ENCODE measurements at regions not wholly inside any gene's neighbourhood (a gene's known extent, or its start where the extent isn't known, plus 50 kb on each side); places are given as distances from the start of the nearest gene placed in this dataset.

- H3K4me1 ChIP-seq (ENCODE audit: insufficient read depth, low read length), result no peaks in the 10 kb centered on the region
- H2AFZ ChIP-seq (ENCODE audit: low read depth, low read length), result no peak overlapping the region
- H3K36me3 ChIP-seq (ENCODE audit: insufficient read depth, low read length), result no peaks in the 10 kb centered on the region
- no peaks in the 10 kb centered on the region for H3K9me3 ChIP-seq (ENCODE audit: low read length)
- no peak overlapping the region for H3K4me3 ChIP-seq (ENCODE audit: low read length)
- H3K27me3 ChIP-seq (ENCODE audit: insufficient read depth, low read length), result no peaks in the 10 kb centered on the region
These were observed 785.7 kb upstream of the GYPC start for GRCh38 chr2:125870264-125870663.

- H3K9me3 ChIP-seq (ENCODE audit: low read length), result no peaks in the 10 kb centered on the region
- H3K4me1 ChIP-seq (ENCODE audit: insufficient read depth, low read length), result no peaks in the 10 kb centered on the region
- H3K27me3 ChIP-seq (ENCODE audit: insufficient read depth, low read length), result no peaks in the 10 kb centered on the region
These were observed 785.2 kb upstream of the GYPC start for GRCh38 chr2:125870746-125871145.

GRCh38 chr2:125874564-125874963 lies 781.4 kb upstream of the GYPC start:
- no peaks in the 10 kb centered on the region for H3K4me1 ChIP-seq (ENCODE audit: insufficient read depth, low read length)

More at GRCh38 chr2:125870746-125871145, 785.2 kb upstream of the GYPC start:
- Histone ChIP-seq H2AFZ (ENCODE audit: low read depth, low read length) (no peak overlapping the region), H3K4me3 (ENCODE audit: low read length) (no peak overlapping the region), H3K36me3 (ENCODE audit: insufficient read depth, low read length) (no peaks in the 10 kb centered on the region)

GRCh38 chr2:125885340-125885739 lies 770.6 kb upstream of the GYPC start:
- no peak overlapping the region for H3K4me3 ChIP-seq (ENCODE audit: low read length)
- no peaks in the 10 kb centered on the region for H3K9me3 ChIP-seq (ENCODE audit: low read length)
- H2AFZ ChIP-seq (ENCODE audit: low read depth, low read length), result no peak overlapping the region
- no peaks in the 10 kb centered on the region for H3K4me1 ChIP-seq (ENCODE audit: insufficient read depth, low read length)
- H3K36me3 ChIP-seq (ENCODE audit: insufficient read depth, low read length), result no peaks in the 10 kb centered on the region
- no peaks in the 10 kb centered on the region for H3K27me3 ChIP-seq (ENCODE audit: insufficient read depth, low read length)

More at GRCh38 chr2:125874564-125874963, 781.4 kb upstream of the GYPC start:
- Histone ChIP-seq H3K36me3 (ENCODE audit: insufficient read depth, low read length) (no peaks in the 10 kb centered on the region), H3K4me3 (ENCODE audit: low read length) (no peak overlapping the region), H3K9me3 (ENCODE audit: low read length) (no peaks in the 10 kb centered on the region), H2AFZ (ENCODE audit: low read depth, low read length) (no peak overlapping the region), H3K27me3 (ENCODE audit: insufficient read depth, low read length) (no peaks in the 10 kb centered on the region)

GRCh38 chr2:125886153-125886552 lies 769.8 kb upstream of the GYPC start:
- Histone ChIP-seq H3K9me3 (ENCODE audit: low read length) (no peaks in the 10 kb centered on the region), H3K4me3 (ENCODE audit: low read length) (no peak overlapping the region), H3K36me3 (ENCODE audit: insufficient read depth, low read length) (no peaks in the 10 kb centered on the region), H3K27me3 (ENCODE audit: insufficient read depth, low read length) (no peaks in the 10 kb centered on the region), H3K4me1 (ENCODE audit: insufficient read depth, low read length) (no peaks in the 10 kb centered on the region), H2AFZ (ENCODE audit: low read depth, low read length) (no peak overlapping the region)

GRCh38 chr2:125901278-125901677 lies 754.7 kb upstream of the GYPC start:
- no peaks in the 10 kb centered on the region for H3K9me3 ChIP-seq (ENCODE audit: low read length)
- no peak overlapping the region for H3K4me3 ChIP-seq (ENCODE audit: low read length)
- no peaks in the 10 kb centered on the region for H3K36me3 ChIP-seq (ENCODE audit: insufficient read depth, low read length)
- H2AFZ ChIP-seq (ENCODE audit: low read depth, low read length), result no peak overlapping the region
- H3K27me3 ChIP-seq (ENCODE audit: insufficient read depth, low read length), result no peaks in the 10 kb centered on the region
- H3K4me1 ChIP-seq (ENCODE audit: insufficient read depth, low read length), result no peaks in the 10 kb centered on the region

- Histone ChIP-seq H3K27me3 (ENCODE audit: insufficient read depth, low read length) (no peaks in the 10 kb centered on the region), H3K4me3 (ENCODE audit: low read length) (no peak overlapping the region), H3K9me3 (ENCODE audit: low read length) (no peaks in the 10 kb centered on the region), H2AFZ (ENCODE audit: low read depth, low read length) (no peak overlapping the region), H3K36me3 (ENCODE audit: insufficient read depth, low read length) (no peaks in the 10 kb centered on the region), H3K4me1 (ENCODE audit: insufficient read depth, low read length) (no peaks in the 10 kb centered on the region)
These were observed 729.9 kb upstream of the GYPC start for GRCh38 chr2:125925891-125926546.

- peaks cover 2% of the 10 kb centered on the region for H3K9me3 ChIP-seq (ENCODE audit: low read length)
- no peaks in the 10 kb centered on the region for H3K27me3 ChIP-seq (ENCODE audit: insufficient read depth, low read length)
- H2AFZ ChIP-seq (ENCODE audit: low read depth, low read length), result no peak overlapping the region
- H3K4me1 ChIP-seq (ENCODE audit: insufficient read depth, low read length), result no peaks in the 10 kb centered on the region
- H3K4me3 ChIP-seq (ENCODE audit: low read length), result no peak overlapping the region
- H3K36me3 ChIP-seq (ENCODE audit: insufficient read depth, low read length), result no peaks in the 10 kb centered on the region
These were observed 720.4 kb upstream of the GYPC start for GRCh38 chr2:125935559-125935958.

- no peak overlapping the region for H2AFZ ChIP-seq (ENCODE audit: low read depth, low read length)
- no peak overlapping the region for H3K4me3 ChIP-seq (ENCODE audit: low read length)
- no peaks in the 10 kb centered on the region for H3K36me3 ChIP-seq (ENCODE audit: insufficient read depth, low read length)
- no peaks in the 10 kb centered on the region for H3K27me3 ChIP-seq (ENCODE audit: insufficient read depth, low read length)
- no peaks in the 10 kb centered on the region for H3K9me3 ChIP-seq (ENCODE audit: low read length)
- H3K4me1 ChIP-seq (ENCODE audit: insufficient read depth, low read length), result no peaks in the 10 kb centered on the region
These were observed 713.2 kb upstream of the GYPC start for GRCh38 chr2:125942585-125943424.

GRCh38 chr2:125959047-125959446 lies 696.9 kb upstream of the GYPC start:
- H3K9me3 ChIP-seq (ENCODE audit: low read length), result no peaks in the 10 kb centered on the region
- H3K27me3 ChIP-seq (ENCODE audit: insufficient read depth, low read length), result no peaks in the 10 kb centered on the region
- H3K4me3 ChIP-seq (ENCODE audit: low read length), result no peak overlapping the region
- no peak overlapping the region for H2AFZ ChIP-seq (ENCODE audit: low read depth, low read length)
- H3K4me1 ChIP-seq (ENCODE audit: insufficient read depth, low read length), result peaks cover 15% of the 10 kb centered on the region
- no peaks in the 10 kb centered on the region for H3K36me3 ChIP-seq (ENCODE audit: insufficient read depth, low read length)

- H3K9me3 ChIP-seq (ENCODE audit: low read length), result no peaks in the 10 kb centered on the region
- H3K4me3 ChIP-seq (ENCODE audit: low read length), result no peak overlapping the region
- no peak overlapping the region for H2AFZ ChIP-seq (ENCODE audit: low read depth, low read length)
- no peaks in the 10 kb centered on the region for H3K27me3 ChIP-seq (ENCODE audit: insufficient read depth, low read length)
- H3K36me3 ChIP-seq (ENCODE audit: insufficient read depth, low read length), result no peaks in the 10 kb centered on the region
- H3K4me1 ChIP-seq (ENCODE audit: insufficient read depth, low read length), result peaks cover 15% of the 10 kb centered on the region
These were observed 694.2 kb upstream of the GYPC start for GRCh38 chr2:125961739-125962138.

GRCh38 chr2:125979886-125980285 lies 676.1 kb upstream of the GYPC start:
- Histone ChIP-seq H2AFZ (ENCODE audit: low read depth, low read length) (no peak overlapping the region), H3K4me3 (ENCODE audit: low read length) (no peak overlapping the region), H3K36me3 (ENCODE audit: insufficient read depth, low read length) (no peaks in the 10 kb centered on the region), H3K27me3 (ENCODE audit: insufficient read depth, low read length) (no peaks in the 10 kb centered on the region), H3K4me1 (ENCODE audit: insufficient read depth, low read length) (peaks cover 6% of the 10 kb centered on the region), H3K9me3 (ENCODE audit: low read length) (no peaks in the 10 kb centered on the region)

GRCh38 chr2:125983364-125983763 lies 672.6 kb upstream of the GYPC start:
- Histone ChIP-seq H3K4me3 (ENCODE audit: low read length) (no peak overlapping the region), H3K4me1 (ENCODE audit: insufficient read depth, low read length) (peaks cover 6% of the 10 kb centered on the region), H3K27me3 (ENCODE audit: insufficient read depth, low read length) (no peaks in the 10 kb centered on the region), H3K36me3 (ENCODE audit: insufficient read depth, low read length) (no peaks in the 10 kb centered on the region), H3K9me3 (ENCODE audit: low read length) (no peaks in the 10 kb centered on the region), H2AFZ (ENCODE audit: low read depth, low read length) (no peak overlapping the region)

All from neuron (in vitro differentiated cells).